H54 (cell line): ENCODE measurements at regions not wholly inside any gene's neighbourhood (a gene's known extent, or its start where the extent isn't known, plus 50 kb on each side); places are given as distances from the start of the nearest gene placed in this dataset.

Experiments
- DNase-seq: peaks from one replicate; pipeline ENCODE4 v3.0.0; 2011; ENCODE audit warnings: low spot score, mixed read lengths; ENCODE audit not compliant: insufficient read length
- FAIRE-seq: peaks from 3 replicates; lab custom pipeline; 2011; peaks lifted over from hg19 to GRCh38; lab: Jason Lieb, UNC
- POLR2A ChIP-seq: IDR thresholded peaks from 2 replicates; pipeline ENCODE4 v1.6.1; 2011; ENCODE audit warnings: low read depth, mild to moderate bottlenecking, low read length

GRCh38 chr6:11633741-11634509 lies 96.4 kb downstream of the TMEM170B start:
- no peak for TF ChIP-seq POLR2A
- DNase-seq (no peak), FAIRE-seq (no peak)

DNA sequence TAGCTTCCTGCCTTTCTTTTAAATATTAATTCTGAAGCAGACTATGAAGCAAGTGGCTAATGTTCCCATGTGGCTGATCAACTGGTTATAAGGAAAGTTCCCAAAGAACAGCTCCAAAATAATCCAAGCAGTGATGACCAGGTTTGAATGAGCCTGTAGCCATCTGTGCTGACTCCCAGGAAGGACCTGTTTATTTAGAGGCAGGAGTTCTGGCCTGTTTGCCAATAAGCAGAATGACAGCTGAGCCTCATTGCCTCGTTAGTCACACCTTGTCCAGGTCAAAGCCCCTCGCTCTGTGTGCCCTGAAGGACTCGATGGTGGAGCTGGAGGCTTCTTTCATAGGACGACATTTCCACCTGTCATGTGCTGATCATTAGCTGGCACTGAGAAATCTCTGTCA lies 97.4 kb downstream of the TMEM170B start:
- TF ChIP-seq POLR2A = no peak
- no peak for FAIRE-seq
- no peak for DNase-seq

- DNase-seq (no peak), FAIRE-seq (no peak)
- no peak for TF ChIP-seq POLR2A
These were observed 98.6 kb downstream of the TMEM170B start for GRCh38 chr6:11636121-11636520.

- TF ChIP-seq POLR2A = no peak
- DNase-seq (no peak), FAIRE-seq (no peak)
These were observed 99.7 kb downstream of the TMEM170B start for GRCh38 chr6:11637266-11637665.

DNA sequence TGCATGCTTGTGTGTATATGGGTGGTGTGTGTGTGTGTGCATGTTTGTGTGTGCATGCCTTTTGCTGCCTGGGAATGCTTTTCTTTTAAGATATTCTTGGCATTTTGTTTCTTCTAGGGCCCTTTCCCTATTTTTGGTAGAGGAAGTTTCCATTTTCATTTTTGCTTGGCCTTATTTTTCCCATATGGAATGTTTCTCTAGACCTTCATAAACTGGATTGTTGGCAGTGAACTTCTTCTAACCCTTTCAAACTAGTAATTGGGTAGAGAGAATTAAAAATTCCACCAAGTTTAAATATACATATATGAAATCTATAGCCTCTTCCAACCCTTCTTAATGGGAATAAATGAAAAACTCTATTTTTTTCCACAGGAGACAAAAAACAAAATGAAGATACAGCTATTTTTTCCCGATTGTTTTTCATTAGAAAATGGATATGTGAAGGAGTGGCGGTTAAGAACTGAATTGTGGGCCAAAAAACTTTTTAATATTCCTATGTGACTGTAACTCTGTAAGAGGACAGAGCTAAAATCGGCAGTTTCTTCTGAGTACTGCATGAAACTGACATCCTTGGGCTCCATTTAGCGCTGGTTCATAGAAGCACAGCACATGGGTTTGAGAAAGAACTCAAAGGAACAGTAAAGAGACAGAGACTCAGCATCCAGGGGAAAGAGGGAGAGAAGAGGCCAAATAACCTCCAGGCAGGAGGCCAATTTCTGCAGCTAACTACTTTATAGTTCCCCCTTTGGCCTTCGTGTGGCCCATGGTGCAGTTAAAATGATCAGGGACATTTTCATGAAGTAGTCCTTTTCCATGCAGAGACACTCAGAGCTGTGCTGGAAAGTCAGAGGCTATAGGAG lies 102.1 kb downstream of the TMEM170B start:
- no peak for DNase-seq
- no peak for FAIRE-seq
- TF ChIP-seq POLR2A = no peak

DNA sequence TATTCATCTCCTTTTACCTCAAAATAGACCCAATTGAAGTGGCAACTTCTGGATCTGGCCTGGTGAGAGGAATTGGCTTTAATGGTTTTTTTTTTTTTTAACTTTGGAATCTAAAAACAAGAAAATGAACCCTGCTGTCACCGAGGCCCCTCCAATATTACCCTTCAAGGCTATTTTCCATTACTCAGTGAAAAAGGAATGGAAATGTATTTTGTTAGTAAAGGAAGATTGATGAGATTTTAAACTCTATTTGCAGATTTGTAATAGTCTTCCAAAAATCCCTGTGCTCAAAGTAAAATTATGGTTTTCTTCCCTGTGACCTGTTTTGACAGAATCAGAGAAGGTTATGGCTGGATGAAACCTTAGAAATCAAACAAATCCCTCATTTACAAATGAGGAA lies 102.9 kb downstream of the TMEM170B start:
- DNase-seq = no peak
- no peak for TF ChIP-seq POLR2A
- FAIRE-seq = no peak

- TF ChIP-seq POLR2A = no peak
- FAIRE-seq = no peak
- no peak for DNase-seq
These were observed 106.5 kb downstream of the TMEM170B start for GRCh38 chr6:11644071-11644470.

- no peak for TF ChIP-seq POLR2A
- DNase-seq (no peak), FAIRE-seq (no peak)
These were observed 107.1 kb downstream of the TMEM170B start for GRCh38 chr6:11644601-11645000.

- no peak for FAIRE-seq
- DNase-seq = no peak
- TF ChIP-seq POLR2A = no peak
These were observed 107.5 kb downstream of the TMEM170B start for GRCh38 chr6:11645016-11645415.

DNA sequence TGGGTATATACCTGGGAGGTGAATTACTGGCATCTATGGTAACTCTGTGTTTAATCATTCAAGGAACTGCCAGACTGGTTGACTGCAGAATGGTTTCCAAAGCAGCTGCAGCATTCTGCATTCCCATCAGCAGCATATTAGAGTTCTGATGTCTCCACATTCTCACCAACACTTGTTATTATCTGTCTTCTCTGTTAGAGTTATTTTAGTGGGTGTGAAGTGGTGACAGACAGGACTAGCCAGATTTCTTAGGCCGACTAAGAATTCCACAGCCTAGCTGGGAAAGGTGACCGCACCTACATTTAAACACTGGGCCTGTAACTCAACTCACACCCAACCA lies 110.9 kb downstream of the TMEM170B start:
- no peak for TF ChIP-seq POLR2A
- no peak for FAIRE-seq
- DNase-seq = no peak

DNA sequence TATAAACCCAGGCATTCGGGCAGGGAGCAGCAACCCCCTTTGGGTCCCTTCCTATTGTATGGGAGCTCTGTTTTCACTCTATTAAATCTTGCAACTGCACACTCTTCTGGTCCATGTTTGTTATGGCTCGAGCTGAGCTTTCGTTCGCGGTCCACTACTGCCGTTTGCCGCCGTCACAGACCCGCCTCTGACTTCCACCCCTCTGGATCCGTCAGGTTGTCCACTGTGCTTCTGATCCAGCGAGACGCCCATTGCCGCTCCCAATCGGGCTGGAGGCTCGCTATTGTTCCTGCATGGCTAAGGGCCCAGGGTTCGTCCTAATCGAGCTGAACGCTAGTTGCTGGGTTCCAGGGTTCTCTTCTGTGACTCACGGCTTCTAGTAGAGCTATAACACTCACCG lies 111.3 kb downstream of the TMEM170B start:
- no peak for TF ChIP-seq POLR2A
- no peak for FAIRE-seq
- no peak for DNase-seq

GRCh38 chr6:11650025-11650696 lies 112.6 kb downstream of the TMEM170B start:
- no peak for FAIRE-seq

GRCh38 chr6:11650711-11651110 lies 113.2 kb downstream of the TMEM170B start:
- TF ChIP-seq POLR2A = no peak
- no peak for FAIRE-seq
- DNase-seq = no peak

More at GRCh38 chr6:11650025-11650696, 112.6 kb downstream of the TMEM170B start:
- DNase-seq = peak; percentile 27
- no peak for TF ChIP-seq POLR2A

GRCh38 chr6:11653028-11653583 lies 115.6 kb downstream of the TMEM170B start:
- TF ChIP-seq POLR2A = no peak
- FAIRE-seq (peak; percentile 38), DNase-seq (peak; percentile 47)
